ENCODE measurements at regions not wholly inside any gene's neighbourhood (a gene's known extent, or its start where the extent isn't known, plus 50 kb on each side); places are given as distances from the start of the nearest gene placed in this dataset.

GRCh38 chr4:166491635-166492034 is 618.6 kb downstream of the TLL1 start:
- DNase-seq (ENCODE audit: low spot score) = no peak

DNA sequence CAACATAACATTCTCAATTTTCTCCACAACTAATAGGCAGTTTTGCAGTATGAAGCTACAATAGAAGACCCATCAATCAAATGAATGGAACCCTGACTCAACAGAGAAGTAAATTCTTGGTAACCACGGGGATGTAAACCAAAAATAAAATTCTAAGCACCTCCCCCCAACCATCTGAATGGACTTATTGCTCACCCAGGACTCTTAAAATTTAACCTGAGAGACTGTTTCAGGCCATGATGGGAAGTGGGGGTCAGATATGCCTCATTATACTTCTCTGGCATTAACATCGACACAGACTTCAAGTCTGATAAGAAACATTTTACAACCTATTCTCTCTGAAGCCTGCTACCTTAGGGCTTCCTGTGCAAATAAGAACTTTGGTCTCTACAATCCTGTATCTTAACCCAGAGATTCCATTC is 620.9 kb downstream of the TLL1 start:
- no peak for DNase-seq (ENCODE audit: low spot score)

GRCh38 chr4:166498546-166498945 is 625.5 kb downstream of the TLL1 start:
- no peak for DNase-seq (ENCODE audit: low spot score)

GRCh38 chr4:166499820-166500219 is 626.8 kb downstream of the TLL1 start:
- DNase-seq (ENCODE audit: low spot score) = no peak

GRCh38 chr4:166501941-166502382 is 628.9 kb downstream of the TLL1 start:
- DNase-seq (ENCODE audit: low spot score) = no peak

- DNase-seq (ENCODE audit: low spot score) = no peak
Observed at GRCh38 chr4:166502660-166503059, 629.6 kb downstream of the TLL1 start.

DNA sequence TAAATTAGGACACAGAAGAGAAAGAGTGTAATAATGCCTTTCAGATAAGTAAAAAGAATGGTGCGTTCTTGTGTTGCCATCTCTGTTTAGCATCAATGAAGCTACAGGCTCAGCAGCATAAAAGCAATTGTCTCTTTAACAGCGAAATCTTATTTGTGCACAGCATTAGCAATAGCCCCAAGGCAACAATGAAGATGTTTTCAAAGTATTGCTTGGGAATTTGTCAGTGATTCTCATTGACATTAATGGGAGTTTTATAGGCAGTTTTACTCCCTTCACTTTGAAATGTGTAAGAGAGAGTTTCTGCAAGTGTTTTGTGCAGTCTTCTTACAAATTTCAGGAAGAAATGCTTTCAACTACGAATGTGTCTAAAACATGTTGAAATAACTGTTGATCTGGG is 633.0 kb downstream of the TLL1 start:
- no peak for DNase-seq (ENCODE audit: low spot score)

GRCh38 chr4:166512267-166512666 is 639.2 kb downstream of the TLL1 start:
- no peak for DNase-seq (ENCODE audit: low spot score)

- DNase-seq (ENCODE audit: low spot score) = no peak
Observed at GRCh38 chr4:166518315-166518714, 645.3 kb downstream of the TLL1 start.

DNA sequence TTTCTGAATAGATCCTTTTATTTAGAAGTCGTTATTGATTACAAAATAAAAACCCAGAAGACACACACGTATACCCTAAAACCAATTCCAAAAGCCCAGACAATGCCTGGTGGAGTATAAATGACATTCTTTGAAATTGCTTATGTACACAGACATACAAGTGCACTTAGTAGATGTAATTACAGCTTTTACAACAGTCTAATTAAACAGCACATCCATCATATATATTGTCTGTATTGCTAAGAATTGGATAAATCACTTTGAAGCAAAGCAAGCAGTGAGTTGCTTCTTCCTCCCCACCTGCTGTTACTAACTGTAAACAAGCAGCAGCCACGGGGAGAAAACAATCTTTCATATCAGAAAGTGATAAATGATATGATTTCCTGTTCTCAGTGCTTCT is 645.7 kb downstream of the TLL1 start:
- DNase-seq (ENCODE audit: low spot score) = no peak

DNA sequence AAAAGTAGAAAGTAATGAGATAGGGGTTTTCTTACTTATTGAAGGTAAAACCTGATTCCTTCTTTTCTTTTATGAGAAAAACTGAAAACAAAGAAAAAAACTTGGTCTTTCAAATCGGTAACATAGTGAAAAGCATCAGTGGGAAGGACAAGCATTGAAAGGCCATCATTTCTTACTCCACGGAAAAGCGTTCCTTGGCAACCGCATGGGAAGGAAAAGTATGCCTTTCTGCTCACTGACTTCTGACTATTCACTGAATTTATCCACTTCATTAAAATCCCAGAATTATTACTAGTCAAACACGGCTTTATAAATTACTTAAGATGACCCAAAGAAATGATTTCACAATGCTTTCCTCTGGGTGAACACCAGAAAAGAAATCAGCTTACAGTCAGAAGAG is 646.7 kb downstream of the TLL1 start:
- DNase-seq (ENCODE audit: low spot score) = no peak

DNA sequence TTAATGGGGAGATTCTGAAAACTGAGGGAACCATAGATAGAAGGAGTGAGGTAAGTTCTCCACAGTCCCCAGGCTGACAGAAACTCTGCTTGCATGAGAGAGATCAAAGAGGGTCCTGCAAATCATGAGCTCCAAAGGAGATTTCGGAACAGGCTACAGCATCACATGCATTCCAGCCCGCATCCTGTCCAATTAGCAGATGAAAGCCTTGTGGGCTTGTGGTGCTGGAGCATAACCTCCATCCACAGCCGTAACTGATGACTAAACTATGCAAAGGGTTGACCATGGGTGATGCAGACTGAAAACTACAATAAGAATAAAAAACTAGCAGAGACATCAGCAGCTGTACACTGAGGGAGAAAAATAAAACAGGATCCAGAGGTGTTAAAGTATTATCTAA is 654.5 kb downstream of the TLL1 start:
- DNase-seq (ENCODE audit: low spot score) = no peak

DNA sequence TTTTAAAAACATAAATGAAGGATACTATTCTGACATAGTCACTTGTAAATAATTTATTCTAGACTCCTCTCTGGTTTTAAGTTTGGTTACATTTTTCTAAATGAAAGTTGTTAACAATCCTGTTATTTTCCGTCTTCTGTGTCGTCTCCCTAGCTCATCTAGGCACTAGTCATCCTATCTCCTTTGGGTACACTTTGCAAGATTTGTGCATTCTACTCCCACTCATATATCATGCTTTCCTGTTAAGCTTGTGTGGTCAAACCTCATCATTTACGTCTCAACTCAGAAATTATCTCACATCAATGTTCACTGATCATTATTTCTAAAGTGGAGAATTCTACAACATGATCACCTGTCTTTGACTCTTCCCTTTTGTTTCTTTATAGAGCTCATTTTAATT is 658.7 kb downstream of the TLL1 start:
- DNase-seq (ENCODE audit: low spot score) = no peak

GRCh38 chr4:166535865-166536264 is 662.8 kb downstream of the TLL1 start:
- no peak for DNase-seq (ENCODE audit: low spot score)

GRCh38 chr4:166538491-166539005 is 665.5 kb downstream of the TLL1 start:
- no peak for DNase-seq (ENCODE audit: low spot score)

DNA sequence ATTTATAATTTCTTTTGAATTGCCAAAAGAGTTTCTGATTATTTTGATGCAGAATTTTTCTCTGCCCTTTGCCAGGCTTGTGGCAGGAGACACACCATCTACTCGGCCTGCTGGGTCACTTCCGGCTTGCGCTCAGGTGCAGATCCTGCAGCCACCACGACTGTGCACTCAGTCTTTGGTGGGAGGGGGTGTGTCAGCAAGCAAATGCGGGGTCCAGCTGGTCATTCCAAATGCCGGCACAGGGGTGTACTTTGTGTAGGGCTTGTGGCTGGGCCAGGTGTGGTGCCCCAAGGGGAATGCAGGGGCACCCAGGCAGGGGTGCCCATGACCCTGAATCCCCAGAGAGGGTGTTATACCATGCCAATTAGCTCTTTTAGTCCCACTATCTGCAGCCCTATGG is 673.0 kb downstream of the TLL1 start:
- no peak for DNase-seq (ENCODE audit: low spot score)

DNA sequence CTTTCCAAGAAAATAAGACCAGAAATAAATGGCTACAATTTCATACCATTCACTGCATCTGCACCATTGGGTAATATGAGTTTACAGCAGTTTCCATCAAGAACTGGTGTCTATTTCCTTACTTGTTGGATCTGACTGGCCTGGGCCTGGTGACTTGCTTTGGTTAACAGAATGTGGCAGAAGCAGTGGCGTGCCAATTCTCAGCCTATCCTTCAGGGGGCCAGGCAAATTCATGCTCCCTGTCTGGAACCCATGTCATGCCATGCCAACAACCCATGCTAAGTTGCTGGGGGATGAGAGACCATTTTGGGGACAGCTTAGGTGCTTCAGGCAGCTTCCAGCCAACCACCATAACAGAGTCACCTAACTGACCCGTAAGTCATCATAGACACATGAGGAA is 656.7 kb downstream of the SPOCK3 start:
- no peak for DNase-seq (ENCODE audit: low spot score)

GRCh38 chr4:166585491-166585890 is 648.8 kb downstream of the SPOCK3 start:
- DNase-seq (ENCODE audit: low spot score) = no peak

- peak; percentile 55 for DNase-seq (ENCODE audit: low spot score)
Observed at GRCh38 chr4:166594326-166594946, 639.9 kb downstream of the SPOCK3 start.

- no peak for DNase-seq (ENCODE audit: low spot score)
Observed at GRCh38 chr4:166600264-166600663, 634.0 kb downstream of the SPOCK3 start.

- DNase-seq (ENCODE audit: low spot score) = no peak
Observed at GRCh38 chr4:166602068-166602467, 632.2 kb downstream of the SPOCK3 start.

GRCh38 chr4:166622425-166622977 is 611.8 kb downstream of the SPOCK3 start:
- DNase-seq (ENCODE audit: low spot score) = no peak

DNA sequence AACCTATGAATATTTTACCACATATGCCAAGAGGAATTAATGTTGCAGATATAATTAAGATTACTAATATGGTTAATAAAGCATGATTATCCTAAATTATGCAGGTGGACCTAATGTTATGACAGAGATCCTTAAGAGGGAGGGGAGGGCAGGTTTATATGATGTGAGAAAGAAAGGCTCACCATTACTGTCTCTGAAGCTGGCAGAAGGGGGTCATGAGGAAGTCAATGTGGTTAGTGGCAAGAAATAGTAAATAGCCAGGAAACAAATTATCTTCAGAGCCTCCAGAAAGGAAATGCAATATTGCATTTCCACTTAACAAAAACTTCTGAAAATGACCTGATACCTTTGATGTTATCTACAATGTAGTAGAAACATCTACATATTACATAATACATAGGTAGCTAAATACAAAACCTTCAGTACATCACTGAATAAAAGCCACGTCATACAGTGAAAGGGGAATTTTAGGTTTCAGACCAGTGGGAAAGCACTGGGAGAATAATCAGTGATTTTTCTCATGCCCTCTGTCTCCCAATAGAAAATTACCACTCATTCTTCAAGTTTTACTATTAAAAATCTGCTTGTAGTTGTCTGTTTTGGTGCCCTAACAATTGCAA is 609.2 kb downstream of the SPOCK3 start:
- no peak for DNase-seq (ENCODE audit: low spot score)

GRCh38 chr4:166628454-166628853 is 605.8 kb downstream of the SPOCK3 start:
- no peak for DNase-seq (ENCODE audit: low spot score)
